Epidermal melanocyte (primary cell): ENCODE measurements at regions not wholly inside any gene's neighbourhood (a gene's known extent, or its start where the extent isn't known, plus 50 kb on each side); places are given as distances from the start of the nearest gene placed in this dataset.
A peak's percentile ranks its signal among the peaks of the same experiment; 100 is the strongest.
"Not testable (repeated sequence)": the region's sequence is repeated elsewhere in the genome, so short reads cannot be mapped to it uniquely, and the experiment has no call there.

Experiments used
- DNase-seq: peaks from one replicate; pipeline ENCODE4 v3.0.0; 2011; ENCODE audit warnings: low spot score; ENCODE audit not compliant: insufficient read length

DNA sequence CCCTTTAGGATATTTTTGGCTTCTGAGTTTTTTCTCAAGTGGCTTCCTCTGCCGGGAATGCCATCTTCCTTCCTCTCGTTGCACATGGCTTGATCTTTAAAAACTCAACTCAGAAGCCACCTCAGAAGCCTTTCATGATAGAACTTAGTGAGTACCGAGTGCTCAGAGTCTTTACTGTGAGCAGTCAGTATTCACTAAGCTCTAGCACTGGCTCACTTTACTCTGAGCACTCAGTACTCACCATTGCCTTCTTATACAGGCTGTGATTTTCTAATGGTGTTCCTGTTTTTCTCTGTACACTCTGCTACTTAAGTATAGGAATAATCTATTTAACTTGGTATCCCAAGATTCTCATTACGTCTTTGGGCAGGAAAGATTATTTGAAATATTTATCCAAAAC is 116.2 kb downstream of the PFDN4 start:
- no peak for DNase-seq

DNA sequence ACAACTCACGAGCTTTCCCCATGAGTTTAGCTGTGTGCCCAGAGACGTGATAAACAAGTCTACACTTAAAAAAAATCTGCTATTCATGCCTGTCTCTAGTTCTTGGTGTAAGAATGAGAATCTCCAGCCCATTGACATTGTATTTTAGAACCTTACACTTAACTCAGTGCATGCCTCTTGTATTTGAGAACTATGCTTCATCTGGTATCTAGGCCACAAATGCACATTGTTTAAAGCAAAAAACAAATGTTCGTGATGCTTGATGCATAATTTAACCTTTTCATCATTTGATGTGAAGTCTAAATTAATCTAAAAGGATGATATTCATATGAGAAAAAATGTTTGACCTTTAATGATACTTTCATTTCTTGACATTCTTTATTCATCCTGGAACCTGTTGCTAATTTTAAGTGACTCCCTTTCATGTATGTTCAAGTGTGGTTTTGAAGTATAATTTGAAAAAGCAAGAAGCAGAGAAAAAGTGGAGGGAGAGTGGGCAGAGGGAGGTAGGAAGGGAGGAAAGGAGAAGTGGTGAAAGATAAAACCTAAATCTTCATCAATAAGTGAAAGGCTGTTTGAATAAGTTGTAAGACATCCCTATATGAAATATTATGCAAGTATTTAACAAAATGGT is 116.9 kb downstream of the PFDN4 start:
- no peak for DNase-seq

DNA sequence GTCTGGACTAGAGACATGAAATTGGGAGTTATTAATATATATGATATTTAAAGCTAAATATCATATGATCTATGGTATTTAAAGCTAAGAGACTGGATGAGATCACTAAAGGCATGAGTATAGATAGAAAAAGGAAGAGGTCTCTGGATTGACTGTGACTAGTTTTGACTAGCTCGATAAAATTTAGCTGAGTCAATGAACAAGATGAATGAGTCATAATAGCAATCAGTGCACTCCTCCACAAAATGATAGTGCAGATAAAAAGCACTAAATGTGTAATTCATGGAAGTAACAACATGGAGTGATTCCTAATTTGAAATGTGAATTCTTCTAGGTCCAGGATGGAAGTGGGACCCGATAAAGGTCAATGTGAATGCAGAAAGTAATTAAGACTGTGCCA is 127.4 kb downstream of the PFDN4 start:
- no peak for DNase-seq

DNA sequence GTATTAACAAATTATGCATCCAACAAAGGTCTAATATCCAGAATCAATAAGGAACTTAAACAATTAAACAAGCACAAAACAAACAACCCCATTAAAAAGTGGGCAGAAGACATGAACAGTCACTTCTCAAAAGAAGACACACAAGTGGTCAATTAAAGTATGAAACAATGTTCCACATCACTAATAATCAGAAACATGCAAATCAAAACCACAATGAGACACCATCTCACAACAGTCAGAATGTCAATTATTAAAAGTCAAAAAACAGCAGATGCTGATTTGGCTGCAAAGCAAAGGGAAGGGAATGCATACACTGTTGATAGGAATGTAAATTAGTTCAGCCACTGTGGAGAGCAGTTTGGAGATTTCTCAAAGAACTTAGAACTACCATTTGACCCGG is 129.3 kb downstream of the PFDN4 start:
- DNase-seq = no peak

DNA sequence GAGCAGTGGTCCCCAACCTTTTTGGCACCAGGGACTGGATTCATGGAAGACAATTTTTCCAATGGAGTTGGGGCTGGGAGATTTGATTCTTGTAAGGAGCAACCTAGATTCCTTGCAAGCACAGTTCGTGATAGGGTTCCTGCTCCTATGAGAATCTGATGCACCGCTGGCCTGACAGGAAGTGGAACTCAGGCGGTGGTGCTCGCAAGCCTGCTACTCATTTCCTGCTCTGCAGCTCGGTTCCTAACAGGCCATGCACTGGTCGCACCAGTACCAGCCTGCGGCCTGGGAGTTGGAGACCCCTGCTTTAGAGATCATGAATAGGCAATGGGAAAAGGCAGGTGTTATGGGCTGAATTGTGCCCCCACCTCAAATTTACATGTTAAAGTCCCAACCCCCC is 131.2 kb downstream of the PFDN4 start:
- no peak for DNase-seq

DNA sequence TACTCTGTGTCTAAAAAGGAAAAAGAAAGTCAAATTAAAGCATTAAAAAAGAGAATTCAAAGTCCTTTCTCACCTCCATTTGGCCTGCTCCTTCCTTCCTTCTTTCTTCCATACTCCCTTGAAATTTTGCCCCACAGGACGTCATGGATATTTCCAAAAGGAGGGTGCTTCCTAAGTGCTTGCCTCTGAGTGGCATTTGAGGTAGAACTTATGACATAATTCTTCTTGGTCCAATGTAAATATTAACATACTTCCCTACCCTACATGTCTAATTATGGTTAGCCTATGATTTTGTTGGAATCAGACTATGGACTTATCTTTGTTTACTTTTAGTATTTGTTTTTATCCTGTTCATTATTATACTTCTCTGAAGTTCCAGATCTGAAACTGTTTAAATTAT is 132.3 kb downstream of the PFDN4 start:
- DNase-seq = no peak

DNA sequence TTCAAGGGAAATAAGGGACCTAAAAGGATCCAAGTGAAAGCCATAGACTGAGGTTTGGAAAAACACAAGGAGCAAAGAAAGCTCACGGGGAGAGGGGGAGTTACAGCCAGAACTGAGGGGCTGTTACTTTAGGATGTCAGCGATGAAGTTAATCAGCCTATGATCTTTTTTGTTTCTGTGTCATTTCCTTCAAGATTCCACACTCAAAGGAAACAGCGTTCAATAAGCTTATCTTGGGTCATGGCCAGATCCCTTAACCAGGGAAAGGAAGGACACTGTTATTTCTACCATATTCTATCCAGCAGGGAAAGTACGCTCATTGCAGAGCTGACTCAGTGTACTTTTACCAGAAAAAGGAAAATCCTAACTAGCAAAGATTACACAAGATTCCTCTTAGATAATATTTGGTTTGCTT is 132.8 kb downstream of the PFDN4 start:
- DNase-seq = no peak

DNA sequence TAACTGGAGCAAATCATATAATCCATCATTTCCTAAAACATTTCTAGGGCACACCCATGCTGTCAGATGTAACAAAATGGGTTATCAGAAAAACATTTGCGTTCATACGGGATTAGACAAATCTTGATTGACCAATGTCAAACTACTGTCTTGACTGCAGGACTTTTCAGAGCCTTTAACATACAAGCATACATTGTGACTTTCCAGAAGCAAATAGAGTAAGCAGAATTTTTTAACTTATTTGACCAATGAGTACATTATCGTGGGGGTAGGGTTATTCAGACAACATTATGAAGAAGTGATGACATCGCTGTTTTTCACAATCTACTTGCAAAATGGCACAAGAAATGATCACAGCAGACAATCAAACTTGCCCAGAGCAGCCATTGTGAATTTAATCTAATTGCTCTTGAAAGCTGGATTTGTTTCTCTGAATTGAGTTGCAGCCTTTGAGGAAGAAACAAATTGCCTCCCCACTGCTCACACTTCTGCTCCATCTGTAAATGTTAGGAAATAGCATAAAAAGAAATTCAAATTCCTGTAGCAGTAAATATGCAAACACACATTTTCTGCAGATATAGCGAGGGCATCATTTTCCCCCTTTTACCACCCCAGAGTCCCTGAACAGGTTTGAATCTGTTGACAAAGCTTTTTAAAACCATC is 133.0 kb upstream of the DOK5 start:
- DNase-seq = no peak

DNA sequence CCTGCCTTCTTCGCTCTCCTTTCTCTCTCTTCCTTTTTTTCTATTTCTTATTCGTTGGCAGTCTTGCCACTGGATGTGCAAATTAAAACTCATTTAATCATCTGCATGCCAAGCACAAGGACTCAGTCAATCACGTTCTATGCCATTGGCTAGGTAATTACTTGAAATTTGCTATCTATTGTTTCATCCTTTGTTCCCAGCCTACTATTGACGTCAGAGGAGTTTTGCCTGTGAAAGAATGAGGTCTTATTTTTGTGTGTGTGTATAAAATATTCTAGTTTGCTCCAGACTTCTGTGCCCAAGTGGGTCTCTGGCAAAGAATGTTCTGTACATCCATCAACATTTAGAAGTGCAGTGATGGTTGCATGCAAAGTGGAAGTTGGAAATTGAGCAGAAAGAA is 132.3 kb upstream of the DOK5 start:
- no peak for DNase-seq

DNA sequence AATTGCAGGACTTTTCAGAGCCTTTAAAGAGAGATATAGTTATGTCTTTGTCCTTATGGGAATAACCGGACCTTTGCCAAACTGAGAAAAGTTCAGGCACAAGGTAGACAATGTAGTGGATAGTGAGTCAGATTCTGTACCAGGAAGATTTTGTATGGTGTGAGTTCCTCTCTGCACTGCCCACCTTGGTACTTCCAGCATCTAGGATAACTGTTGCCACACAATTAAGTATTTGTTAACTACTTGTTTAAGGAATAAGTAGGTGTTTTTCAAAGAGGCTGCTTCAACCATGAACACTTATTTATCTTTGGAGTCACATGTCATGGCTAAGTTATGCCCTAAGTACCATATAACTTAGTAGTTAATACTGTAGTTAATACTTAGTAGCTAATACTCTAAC is 131.8 kb upstream of the DOK5 start:
- DNase-seq = no peak

DNA sequence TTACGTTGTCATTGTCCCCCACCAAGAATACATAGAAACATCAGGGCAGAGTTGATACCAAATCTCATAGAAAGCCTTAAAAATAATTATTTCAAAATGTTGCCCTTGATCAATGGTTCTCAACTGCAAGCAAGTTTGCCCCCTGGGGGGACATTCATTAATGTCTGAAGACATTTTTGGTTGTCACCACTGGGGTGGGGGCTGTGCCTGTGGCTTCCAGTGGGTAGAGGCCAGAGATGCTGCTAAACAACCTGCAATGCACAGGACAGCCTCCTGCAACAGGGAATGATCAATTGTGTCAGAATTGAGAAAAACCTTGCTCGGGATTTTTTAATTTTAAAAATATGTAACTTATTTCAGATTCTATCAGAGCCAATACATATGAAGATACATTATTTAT is 130.6 kb upstream of the DOK5 start:
- DNase-seq = no peak

DNA sequence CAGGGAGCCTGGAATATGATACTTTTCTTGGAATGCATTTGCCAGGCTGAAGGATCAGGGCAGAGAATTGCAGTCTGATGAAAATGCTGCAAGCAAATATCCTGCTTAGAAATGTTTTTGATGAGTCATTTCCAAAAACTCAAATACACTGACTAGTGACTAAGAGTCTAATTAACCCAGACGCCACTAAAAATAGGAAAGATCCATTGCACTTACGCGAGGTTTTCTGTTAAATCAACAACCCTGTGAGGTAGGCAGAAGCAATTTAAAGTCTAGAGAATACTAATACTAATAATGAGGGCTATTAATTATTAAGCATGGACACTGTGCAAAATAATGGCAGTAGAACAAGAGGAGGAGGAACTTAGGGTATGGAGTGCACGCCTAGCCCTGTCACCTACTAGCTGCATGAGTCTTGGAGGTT is 130.1 kb upstream of the DOK5 start:
- DNase-seq = peak; percentile 34

DNA sequence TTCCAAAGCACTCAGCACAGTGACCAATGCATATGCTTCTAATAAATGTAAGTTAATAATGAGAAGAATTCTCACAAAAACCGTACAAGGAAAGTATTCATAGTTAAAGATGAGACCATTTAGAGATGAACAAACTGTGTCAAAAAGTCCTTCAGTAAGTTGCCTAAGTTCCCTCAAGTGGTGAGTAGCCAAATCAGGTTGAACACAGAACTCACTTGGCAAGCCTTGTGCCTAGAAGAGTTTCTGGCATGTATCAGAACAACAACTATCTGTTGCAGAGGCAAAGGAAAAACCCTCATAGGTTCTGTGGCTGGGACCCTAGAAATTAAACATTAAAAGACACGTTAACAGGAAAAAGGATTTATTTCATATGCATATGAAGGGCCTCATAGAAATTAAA is 129.6 kb upstream of the DOK5 start:
- no peak for DNase-seq

DNA sequence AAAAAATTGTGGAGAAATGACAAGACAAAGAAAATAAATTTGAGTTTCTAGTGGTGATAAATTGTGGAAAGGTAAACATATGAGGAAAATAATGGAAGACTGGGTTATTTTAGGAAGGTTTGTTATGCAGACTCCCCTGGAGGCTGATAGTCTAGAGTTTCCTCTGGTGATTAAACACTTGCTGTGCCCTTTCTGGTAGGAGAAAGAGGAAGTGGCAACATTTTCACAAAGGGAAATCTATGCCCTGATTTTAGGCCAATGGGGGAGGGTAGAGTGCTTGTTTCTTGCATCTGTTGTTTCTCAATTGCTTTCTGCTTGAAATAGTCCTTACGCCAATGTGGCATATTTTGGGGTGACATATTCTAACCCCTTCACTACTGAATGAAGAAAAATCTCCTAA is 129.1 kb upstream of the DOK5 start:
- DNase-seq = no peak

DNA sequence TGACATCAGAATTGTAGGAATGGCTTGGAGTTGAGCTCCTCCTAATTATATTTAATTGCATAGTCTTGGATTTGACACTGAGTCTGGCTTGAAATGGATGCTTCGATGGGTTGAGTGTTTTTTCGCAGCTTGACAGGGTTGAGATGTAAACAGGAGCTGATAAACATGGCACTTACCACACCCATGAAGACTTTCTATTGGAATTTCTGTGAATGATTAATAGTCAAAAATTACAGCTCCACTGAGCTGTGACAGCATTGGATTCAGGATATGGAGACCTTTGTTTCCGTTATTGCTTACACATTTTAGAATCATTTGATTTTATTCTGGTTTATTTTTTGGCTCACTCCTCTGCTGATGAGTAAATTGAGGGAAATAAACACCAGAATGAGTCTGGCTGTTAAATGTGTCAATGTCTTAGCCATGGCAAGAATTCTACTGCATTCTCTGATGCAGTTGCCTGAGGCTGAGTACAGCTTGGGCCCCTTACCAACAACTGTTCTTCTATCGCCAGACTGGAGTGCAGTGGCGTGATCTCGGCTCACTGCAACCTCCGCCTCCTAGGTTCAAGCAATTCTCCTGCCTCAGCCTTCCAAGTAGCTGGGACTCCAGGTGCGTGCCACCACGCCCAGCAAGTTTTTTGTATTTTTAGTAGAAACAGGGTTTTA is 128.1 kb upstream of the DOK5 start:
- no peak for DNase-seq

DNA sequence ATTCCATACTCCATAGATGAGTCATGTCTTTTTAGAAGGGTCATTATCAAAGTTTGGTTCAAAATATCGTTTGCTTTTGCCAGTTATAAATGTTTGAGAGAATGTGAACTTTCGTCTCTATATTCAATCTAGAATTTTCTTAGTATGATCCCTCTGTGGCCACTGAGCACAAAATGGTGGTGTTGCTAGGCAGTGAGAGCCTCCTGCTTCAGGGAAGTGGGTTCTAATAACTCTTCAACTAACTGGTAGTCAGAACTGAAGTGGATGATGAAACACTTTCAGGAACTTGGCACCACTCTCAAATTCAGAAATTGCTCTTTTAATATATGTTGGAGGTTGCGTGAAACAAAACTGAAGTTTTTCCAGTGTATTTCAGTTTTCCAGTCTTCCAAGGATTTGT is 125.0 kb upstream of the DOK5 start:
- no peak for DNase-seq

DNA sequence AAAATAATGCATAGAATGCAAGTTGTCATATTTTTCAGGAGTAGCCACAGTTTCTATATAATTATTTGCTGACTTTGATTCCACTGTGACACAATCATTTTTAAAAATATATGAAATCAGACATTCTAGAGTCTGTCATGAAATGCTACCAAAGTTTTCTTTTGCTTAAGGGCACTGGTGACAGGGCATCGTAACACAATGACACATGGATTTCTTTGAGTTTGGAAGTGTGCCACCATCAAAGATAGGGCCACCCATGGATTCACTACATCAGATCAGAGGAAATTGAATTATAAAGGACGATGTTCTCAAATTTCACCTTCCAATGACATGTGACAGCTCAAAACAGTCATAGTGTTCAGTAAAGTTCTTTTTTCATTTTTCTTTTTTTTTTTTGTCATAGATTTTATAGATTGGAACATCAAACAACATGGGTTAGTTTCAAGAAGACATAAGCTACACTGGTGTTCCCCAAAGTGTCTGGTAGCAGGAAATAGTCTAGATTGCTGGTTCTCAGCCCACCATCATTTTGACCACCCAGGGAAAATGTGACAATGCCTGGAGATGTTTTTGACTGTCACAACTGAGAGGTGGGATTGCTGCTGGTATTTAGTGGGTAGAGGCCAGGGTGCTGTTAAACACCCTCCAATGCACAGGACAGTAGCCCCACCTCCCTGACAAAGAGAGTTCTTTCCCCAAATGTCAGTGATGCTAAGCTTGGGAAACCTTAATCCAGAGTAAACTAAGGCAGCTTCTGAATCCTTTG is 123.8 kb upstream of the DOK5 start:
- DNase-seq = no peak

DNA sequence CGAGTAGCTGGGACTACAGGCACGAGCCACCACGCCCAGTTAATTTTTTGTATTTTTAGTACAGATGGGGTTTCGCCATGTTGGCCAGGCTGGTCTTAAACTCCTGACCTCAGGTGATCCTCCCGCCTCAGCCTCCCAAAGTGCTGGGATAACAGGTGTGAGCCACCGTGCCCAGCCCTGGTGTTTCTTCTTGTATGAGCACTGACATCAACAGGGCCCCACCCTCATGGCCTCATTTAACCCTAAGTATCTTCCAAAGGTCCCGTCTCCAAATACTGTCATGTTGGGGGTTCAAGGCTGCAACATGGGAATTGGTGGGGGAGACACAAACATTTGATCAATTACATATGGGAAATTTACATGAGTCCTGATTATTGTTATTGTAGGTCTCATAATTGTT is 122.9 kb upstream of the DOK5 start:
- not testable (repeated sequence) for DNase-seq

DNA sequence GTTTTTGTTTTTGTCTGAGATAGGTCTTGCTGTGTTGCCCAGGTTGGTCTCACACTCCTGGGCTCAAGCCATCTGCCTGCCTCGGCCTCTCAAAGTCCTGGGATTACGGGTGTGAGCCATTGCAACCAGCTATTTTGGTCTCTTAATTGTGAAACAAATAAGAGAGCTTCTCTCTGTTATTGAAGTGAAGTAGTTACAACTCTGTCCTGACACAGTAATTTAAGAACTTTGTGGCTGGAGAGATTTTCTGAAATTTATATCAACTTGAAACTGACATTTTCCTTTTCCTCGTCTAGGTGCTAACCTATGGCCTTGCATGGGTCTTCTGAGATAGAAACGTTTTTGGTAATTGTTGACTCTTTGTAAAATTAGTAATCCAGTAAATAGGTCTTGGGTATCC is 122.1 kb upstream of the DOK5 start:
- DNase-seq = no peak

DNA sequence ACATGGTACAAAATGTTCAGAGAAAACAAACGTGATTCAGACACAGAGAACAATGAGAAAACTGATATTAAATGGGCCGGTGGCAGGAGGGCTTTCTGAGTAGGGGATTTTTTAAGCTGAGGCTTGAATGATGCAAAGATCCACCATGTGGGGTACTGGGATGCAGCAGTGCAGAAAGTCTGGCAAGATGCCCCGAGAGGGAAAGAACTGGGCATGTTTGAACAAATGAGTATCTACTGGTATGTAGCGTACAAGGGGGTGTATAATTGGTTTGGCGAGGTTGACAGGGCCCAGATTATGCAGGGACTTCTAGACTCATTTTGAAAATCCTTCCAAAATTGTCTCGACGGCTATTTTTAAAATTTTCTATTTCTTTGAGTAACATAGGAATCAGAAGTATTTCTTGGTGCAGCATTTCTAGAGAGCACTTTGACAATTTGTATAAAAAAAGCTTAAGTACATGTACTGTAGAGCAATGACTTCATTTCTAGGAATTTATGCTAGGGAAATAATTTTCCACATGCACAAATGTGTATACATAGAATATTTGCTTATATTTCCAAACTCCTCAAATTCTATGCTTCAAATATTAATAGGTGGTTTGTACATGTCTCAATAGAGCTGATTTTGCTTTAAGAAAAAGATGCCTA is 119.6 kb upstream of the DOK5 start:
- DNase-seq = no peak

DNA sequence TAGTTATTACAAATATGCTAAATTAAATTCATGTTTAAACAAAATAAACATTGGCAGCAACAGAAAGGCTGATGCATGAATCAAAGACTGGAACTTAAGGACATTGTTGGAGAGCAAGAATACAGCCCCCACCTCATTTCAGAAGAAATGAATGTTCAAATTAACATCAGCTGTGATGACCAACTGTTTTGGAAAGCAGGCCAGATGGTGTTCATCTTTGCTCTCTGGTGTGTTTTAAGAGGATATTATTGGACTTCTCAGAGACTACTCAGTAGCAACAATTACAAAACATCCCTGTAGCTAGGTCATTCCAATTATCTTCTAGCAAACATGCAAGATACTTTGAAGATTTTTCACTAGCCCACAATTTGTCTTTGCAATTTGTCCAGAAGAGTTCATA is 118.6 kb upstream of the DOK5 start:
- DNase-seq = no peak

DNA sequence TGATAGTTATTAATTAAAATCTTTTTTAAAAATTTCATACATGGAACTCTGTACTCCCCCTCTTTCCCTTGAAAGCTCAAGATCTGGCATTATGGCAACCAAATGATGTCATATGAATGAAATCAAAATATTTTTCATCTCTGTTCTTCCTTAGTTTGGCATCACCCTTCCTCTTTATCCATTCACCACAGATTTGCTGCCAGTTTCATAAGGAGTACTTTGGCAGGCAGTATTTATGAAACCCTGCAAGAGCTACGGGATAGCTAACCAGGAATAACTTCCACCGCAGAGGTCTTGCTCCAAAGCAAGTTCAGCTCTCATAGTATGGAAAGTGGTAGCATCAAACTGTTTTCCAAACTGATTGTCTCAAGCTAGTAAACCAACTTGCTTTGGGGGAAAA is 113.9 kb upstream of the DOK5 start:
- DNase-seq = no peak
